ENCODE measurements at regions not wholly inside any gene's neighbourhood (a gene's known extent, or its start where the extent isn't known, plus 50 kb on each side); places are given as distances from the start of the nearest gene placed in this dataset. TPM values are rescaled to one million over a fixed set of nuclear protein-coding genes. Genes with fewer than 3 reads are reported as not detected.

GRCh38 chr10:62748386-62748785 is 56.1 kb upstream of the ADO start:
- Histone ChIP-seq H3K4me2 (ENCODE audit: insufficient read depth, low read length) (no peak overlapping the region), H3K4me1 (ENCODE audit: insufficient read depth, low read length) (peaks cover 10% of the 10 kb centered on the region), H3K27ac (ENCODE audit: low read depth, low read length) (no peak overlapping the region), H3K27me3 (ENCODE audit: insufficient read depth, low read length) (no peaks in the 10 kb centered on the region), H3K79me2 (ENCODE audit: insufficient read depth, low read length) (no peaks in the 10 kb centered on the region), H3K36me3 (ENCODE audit: insufficient read depth, low read length) (no peaks in the 10 kb centered on the region), H3K4me3 (ENCODE audit: insufficient read depth, low read length) (no peak overlapping the region), H3K9me3 (ENCODE audit: low read depth, low read length) (no peaks in the 10 kb centered on the region), H4K20me1 (ENCODE audit: insufficient read depth, low read length) (no peaks in the 10 kb centered on the region), H2AFZ (ENCODE audit: low read length) (no peak overlapping the region)
- no peak for TF ChIP-seq CTCF (IDR thresholded peaks at IDR 0.05; ENCODE audit: extremely low read depth, low read depth, low read length)
- no peak for DNase-seq (ENCODE audit: insufficient read length, low spot score, missing footprints)

- peaks cover 8% of the 10 kb centered on the region for H3K4me1 ChIP-seq (ENCODE audit: insufficient read depth, low read length)
- no peak overlapping the region for H3K4me3 ChIP-seq (ENCODE audit: insufficient read depth, low read length)
- H3K27ac ChIP-seq (ENCODE audit: low read depth, low read length) = no peak overlapping the region
- H2AFZ ChIP-seq (ENCODE audit: low read length) = no peak overlapping the region
- no peaks in the 10 kb centered on the region for H3K36me3 ChIP-seq (ENCODE audit: insufficient read depth, low read length)
- TF ChIP-seq CTCF (IDR thresholded peaks at IDR 0.05; ENCODE audit: extremely low read depth, low read depth, low read length) = no peak
- peaks cover 4% of the 10 kb centered on the region for H3K27me3 ChIP-seq (ENCODE audit: insufficient read depth, low read length)
- no peaks in the 10 kb centered on the region for H3K79me2 ChIP-seq (ENCODE audit: insufficient read depth, low read length)
- H3K4me2 ChIP-seq (ENCODE audit: insufficient read depth, low read length) = no peak overlapping the region
- no peaks in the 10 kb centered on the region for H3K9me3 ChIP-seq (ENCODE audit: low read depth, low read length)
- no peak for DNase-seq (ENCODE audit: insufficient read length, low spot score, missing footprints)
- no peaks in the 10 kb centered on the region for H4K20me1 ChIP-seq (ENCODE audit: insufficient read depth, low read length)
Measured at GRCh38 chr10:62749093-62749683, 55.3 kb upstream of the ADO start.

Small RNAs in the stretch of these regions (small RNA-seq; reads per million reads assigned to genes)
- gene ALDH7A1P4 = not detected
